ENCODE measurements at regions not wholly inside any gene's neighbourhood (a gene's known extent, or its start where the extent isn't known, plus 50 kb on each side); places are given as distances from the start of the nearest gene placed in this dataset.

GRCh38 chr9:88233091-88233490 lies 94.8 kb upstream of the SPATA31C2 start:
- no peak for DNase-seq (ENCODE audit: low read depth in 2 of 2, low spot score in 1 of 2)

GRCh38 chr9:88230612-88231011 lies 92.3 kb upstream of the SPATA31C2 start:
- no peak for DNase-seq (ENCODE audit: low read depth in 2 of 2, low spot score in 1 of 2)

GRCh38 chr9:88229434-88229833 lies 91.2 kb upstream of the SPATA31C2 start:
- no peak for DNase-seq (ENCODE audit: low read depth in 2 of 2, low spot score in 1 of 2)

- no peak for DNase-seq (ENCODE audit: low read depth in 2 of 2, low spot score in 1 of 2)
These were observed 86.7 kb upstream of the SPATA31C2 start for GRCh38 chr9:88224938-88225337.

GRCh38 chr9:88221105-88221504 lies 82.8 kb upstream of the SPATA31C2 start:
- no peak for DNase-seq (ENCODE audit: low read depth in 2 of 2, low spot score in 1 of 2)

GRCh38 chr9:88220652-88221051 lies 82.4 kb upstream of the SPATA31C2 start:
- no peak for DNase-seq (ENCODE audit: low read depth in 2 of 2, low spot score in 1 of 2)

- DNase-seq (ENCODE audit: low read depth in 2 of 2, low spot score in 1 of 2) = no peak
These were observed 81.3 kb upstream of the SPATA31C2 start for GRCh38 chr9:88219601-88220000.

- DNase-seq (ENCODE audit: low read depth in 2 of 2, low spot score in 1 of 2) = no peak
These were observed 80.5 kb upstream of the SPATA31C2 start for GRCh38 chr9:88218726-88219125.

- DNase-seq (ENCODE audit: low read depth in 2 of 2, low spot score in 1 of 2) = no peak
These were observed 78.1 kb upstream of the SPATA31C2 start for GRCh38 chr9:88216126-88216995.

- no peak for DNase-seq (ENCODE audit: low read depth in 2 of 2, low spot score in 1 of 2)
These were observed 77.2 kb upstream of the SPATA31C2 start for GRCh38 chr9:88215196-88216125.

GRCh38 chr9:88202321-88202720 lies 64.0 kb upstream of the SPATA31C2 start:
- no peak for DNase-seq (ENCODE audit: low read depth in 2 of 2, low spot score in 1 of 2)

GRCh38 chr9:88198341-88198807 lies 60.1 kb upstream of the SPATA31C2 start:
- DNase-seq (ENCODE audit: low read depth in 2 of 2, low spot score in 1 of 2) = no peak

GRCh38 chr9:88197781-88198340 lies 59.6 kb upstream of the SPATA31C2 start:
- no peak for DNase-seq (ENCODE audit: low read depth in 2 of 2, low spot score in 1 of 2)

- no peak for DNase-seq (ENCODE audit: low read depth in 2 of 2, low spot score in 1 of 2)
These were observed 58.7 kb upstream of the SPATA31C2 start for GRCh38 chr9:88197016-88197415.

- no peak for DNase-seq (ENCODE audit: low read depth in 2 of 2, low spot score in 1 of 2)
These were observed 58.0 kb upstream of the SPATA31C2 start for GRCh38 chr9:88196142-88196790.

GRCh38 chr9:88193766-88194165 lies 55.5 kb upstream of the SPATA31C2 start:
- DNase-seq (ENCODE audit: low read depth in 2 of 2, low spot score in 1 of 2) = no peak

- no peak for DNase-seq (ENCODE audit: low read depth in 2 of 2, low spot score in 1 of 2)
These were observed 53.2 kb upstream of the SPATA31C2 start for GRCh38 chr9:88191456-88191855.

- no peak for DNase-seq (ENCODE audit: low read depth in 2 of 2, low spot score in 1 of 2)
These were observed 51.1 kb upstream of the SPATA31C2 start for GRCh38 chr9:88189371-88189770.

Data from stimulated activated CD8-positive, alpha-beta memory T cell treated with anti-CD3 and anti-CD28 coated beads, Interleukin-4, amount 100 ng/mL, for 1 hour (primary cell).